ENCODE measurements at regions not wholly inside any gene's neighbourhood (a gene's known extent, or its start where the extent isn't known, plus 50 kb on each side); places are given as distances from the start of the nearest gene placed in this dataset.

DNA sequence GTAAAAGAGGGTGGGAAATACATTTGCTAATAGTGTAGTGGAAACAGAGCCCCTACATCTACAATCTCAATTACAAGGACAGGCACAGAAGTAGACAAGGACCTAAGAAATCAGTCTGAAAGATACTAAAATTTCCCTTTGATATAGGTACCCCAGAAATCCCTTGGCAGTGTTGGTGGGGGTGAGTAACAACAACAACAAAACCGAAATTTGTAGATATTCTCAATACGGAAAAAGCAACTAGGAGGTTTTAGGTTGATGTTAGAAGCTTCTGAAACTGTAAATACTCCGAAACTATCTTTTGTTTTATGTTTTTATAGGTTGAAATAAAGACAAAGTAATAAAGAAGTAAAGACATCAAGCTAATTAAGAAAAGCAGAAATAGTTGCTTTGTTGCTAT, 323.1 kb upstream of the CBLB start:
- no peak for TF ChIP-seq POLR2A (IDR thresholded peaks at IDR 0.05)
- TF ChIP-seq, protein P1, sequence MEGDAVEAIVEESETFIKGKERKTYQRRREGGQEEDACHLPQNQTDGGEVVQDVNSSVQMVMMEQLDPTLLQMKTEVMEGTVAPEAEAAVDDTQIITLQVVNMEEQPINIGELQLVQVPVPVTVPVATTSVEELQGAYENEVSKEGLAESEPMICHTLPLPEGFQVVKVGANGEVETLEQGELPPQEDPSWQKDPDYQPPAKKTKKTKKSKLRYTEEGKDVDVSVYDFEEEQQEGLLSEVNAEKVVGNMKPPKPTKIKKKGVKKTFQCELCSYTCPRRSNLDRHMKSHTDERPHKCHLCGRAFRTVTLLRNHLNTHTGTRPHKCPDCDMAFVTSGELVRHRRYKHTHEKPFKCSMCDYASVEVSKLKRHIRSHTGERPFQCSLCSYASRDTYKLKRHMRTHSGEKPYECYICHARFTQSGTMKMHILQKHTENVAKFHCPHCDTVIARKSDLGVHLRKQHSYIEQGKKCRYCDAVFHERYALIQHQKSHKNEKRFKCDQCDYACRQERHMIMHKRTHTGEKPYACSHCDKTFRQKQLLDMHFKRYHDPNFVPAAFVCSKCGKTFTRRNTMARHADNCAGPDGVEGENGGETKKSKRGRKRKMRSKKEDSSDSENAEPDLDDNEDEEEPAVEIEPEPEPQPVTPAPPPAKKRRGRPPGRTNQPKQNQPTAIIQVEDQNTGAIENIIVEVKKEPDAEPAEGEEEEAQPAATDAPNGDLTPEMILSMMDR (IDR thresholded peaks at IDR 0.05) = no peak

Measured in Peyer's patch (tissue), 4 donors.